ENCODE measurements at regions not wholly inside any gene's neighbourhood (a gene's known extent, or its start where the extent isn't known, plus 50 kb on each side); places are given as distances from the start of the nearest gene placed in this dataset.

GRCh38 chr6:104253236-104253635 lies 606.5 kb downstream of the HACE1 start:
- TF ChIP-seq GATA2 (IDR thresholded peaks at IDR 0.05; ENCODE audit: low read depth, low read length) (no peak), GATA3 (IDR thresholded peaks at IDR 0.05; ENCODE audit: low read depth, low read length) (no peak)

Data from SH-SY5Y (cell line).